A549 (cell line): ENCODE measurements at regions not wholly inside any gene's neighbourhood (a gene's known extent, or its start where the extent isn't known, plus 50 kb on each side); places are given as distances from the start of the nearest gene placed in this dataset.

Experiments
- CHD2 ChIP-seq: fragments of 150-350 bp; IDR thresholded peaks from 2 replicates; pipeline ENCODE4 v1.6.1; 2014; ENCODE audit warnings: low read length; ENCODE audit not compliant: partially characterized antibody
- EP300 ChIP-seq, 2 experiments: fragments of >200 bp; sonication (Bioruptor Twin); formaldehyde crosslinking; IDR thresholded peaks; 2 replicates in 1 of 2; 3 replicates in 1 of 2; pipeline ENCODE4 v1.6.1; 2016 to 2017
- ESRRA ChIP-seq: fragments of 150-350 bp; IDR thresholded peaks from 2 replicates; pipeline ENCODE4 v1.6.1; 2014; ENCODE audit warnings: mild to moderate bottlenecking, low read length, borderline replicate concordance
- MAZ ChIP-seq: fragments of 150-350 bp; IDR thresholded peaks from 2 replicates; pipeline ENCODE4 v1.6.1; 2014; ENCODE audit warnings: antibody characterized with exemption, low read depth, low read length, borderline replicate concordance
- POLR2A ChIP-seq: IDR thresholded peaks from 2 replicates; pipeline ENCODE4 v1.6.1; 2012; ENCODE audit warnings: mild to moderate bottlenecking, low read length
- POLR2AphosphoS2 ChIP-seq: conservative IDR thresholded peaks from 2 replicates; pipeline ENCODE4 v1.6.1; 2012; ENCODE audit warnings: low read length, improper control_type of control experiment, inconsistent platforms
- RAD21 ChIP-seq, 2 experiments: fragments of >200 bp in 1 of 2; sonication (Bioruptor Twin) in 1 of 2; formaldehyde crosslinking in 1 of 2; IDR thresholded peaks in 1 of 2; conservative IDR thresholded peaks in 1 of 2; 2 replicates in 1 of 2; 3 replicates in 1 of 2; pipeline ENCODE4 v1.6.1; 2012 to 2018; ENCODE audit warnings: inconsistent platforms in 1 of 2
- RFX5 ChIP-seq: fragments of 450-650 bp; IDR thresholded peaks from 2 replicates; pipeline ENCODE4 v1.7.1; 2014; ENCODE audit warnings: antibody characterized with exemption, mild to moderate bottlenecking, moderate library complexity
- TF ChIP-seq, protein P1 (sequence below): fragments of >200 bp; sonication (Bioruptor Twin); formaldehyde crosslinking; IDR thresholded peaks from 3 replicates; pipeline ENCODE4 v1.5.1; 2016
- TF ChIP-seq, protein P2 (sequence below): fragments of 450-650 bp; IDR thresholded peaks from 2 replicates; pipeline ENCODE4 v1.6.1; 2014; ENCODE audit warnings: antibody characterized with exemption
- TF ChIP-seq, protein P3 (sequence below): IDR thresholded peaks from 2 replicates; pipeline ENCODE4 v1.6.1; 2012; ENCODE audit warnings: low read depth, borderline replicate concordance
- TF ChIP-seq, protein P4 (sequence below): IDR thresholded peaks from 2 replicates; pipeline ENCODE4 v1.6.1; 2012

DNA sequence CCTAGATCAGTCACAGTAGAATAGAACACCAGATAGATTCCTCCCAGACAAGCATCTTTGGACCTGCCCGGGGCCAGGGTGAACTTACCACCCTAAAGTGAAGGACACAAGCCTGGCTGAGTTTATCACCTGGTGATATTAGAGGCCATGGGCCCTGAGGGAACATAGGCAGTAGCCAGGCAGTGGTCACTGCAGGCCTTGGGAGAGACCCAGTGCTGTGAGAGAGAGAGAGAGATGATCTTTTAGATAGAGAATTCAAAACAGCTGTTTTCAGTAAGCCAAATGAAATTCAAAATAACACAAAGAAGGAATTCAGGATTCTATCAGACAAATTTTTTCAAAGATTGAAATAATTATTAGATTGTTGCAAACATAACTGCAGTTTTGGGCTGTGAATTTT lies 1679.9 kb downstream of the EFNB2 start:
- TF ChIP-seq RFX5 (no peak), POLR2A (no peak), RAD21 (conservative IDR thresholded peaks at IDR 0.05 in 1 of 2, IDR thresholded peaks at IDR 0.05 in 1 of 2) (no peak), EP300 (IDR thresholded peaks at IDR 0.05) (no peak), MAZ (no peak), POLR2AphosphoS2 (no peak), CHD2 (no peak), ESRRA (no peak)
- TF ChIP-seq, protein P1, sequence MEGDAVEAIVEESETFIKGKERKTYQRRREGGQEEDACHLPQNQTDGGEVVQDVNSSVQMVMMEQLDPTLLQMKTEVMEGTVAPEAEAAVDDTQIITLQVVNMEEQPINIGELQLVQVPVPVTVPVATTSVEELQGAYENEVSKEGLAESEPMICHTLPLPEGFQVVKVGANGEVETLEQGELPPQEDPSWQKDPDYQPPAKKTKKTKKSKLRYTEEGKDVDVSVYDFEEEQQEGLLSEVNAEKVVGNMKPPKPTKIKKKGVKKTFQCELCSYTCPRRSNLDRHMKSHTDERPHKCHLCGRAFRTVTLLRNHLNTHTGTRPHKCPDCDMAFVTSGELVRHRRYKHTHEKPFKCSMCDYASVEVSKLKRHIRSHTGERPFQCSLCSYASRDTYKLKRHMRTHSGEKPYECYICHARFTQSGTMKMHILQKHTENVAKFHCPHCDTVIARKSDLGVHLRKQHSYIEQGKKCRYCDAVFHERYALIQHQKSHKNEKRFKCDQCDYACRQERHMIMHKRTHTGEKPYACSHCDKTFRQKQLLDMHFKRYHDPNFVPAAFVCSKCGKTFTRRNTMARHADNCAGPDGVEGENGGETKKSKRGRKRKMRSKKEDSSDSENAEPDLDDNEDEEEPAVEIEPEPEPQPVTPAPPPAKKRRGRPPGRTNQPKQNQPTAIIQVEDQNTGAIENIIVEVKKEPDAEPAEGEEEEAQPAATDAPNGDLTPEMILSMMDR: no peak
- TF ChIP-seq, protein P2, sequence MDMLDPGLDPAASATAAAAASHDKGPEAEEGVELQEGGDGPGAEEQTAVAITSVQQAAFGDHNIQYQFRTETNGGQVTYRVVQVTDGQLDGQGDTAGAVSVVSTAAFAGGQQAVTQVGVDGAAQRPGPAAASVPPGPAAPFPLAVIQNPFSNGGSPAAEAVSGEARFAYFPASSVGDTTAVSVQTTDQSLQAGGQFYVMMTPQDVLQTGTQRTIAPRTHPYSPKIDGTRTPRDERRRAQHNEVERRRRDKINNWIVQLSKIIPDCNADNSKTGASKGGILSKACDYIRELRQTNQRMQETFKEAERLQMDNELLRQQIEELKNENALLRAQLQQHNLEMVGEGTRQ: no peak
- TF ChIP-seq, protein P3, sequence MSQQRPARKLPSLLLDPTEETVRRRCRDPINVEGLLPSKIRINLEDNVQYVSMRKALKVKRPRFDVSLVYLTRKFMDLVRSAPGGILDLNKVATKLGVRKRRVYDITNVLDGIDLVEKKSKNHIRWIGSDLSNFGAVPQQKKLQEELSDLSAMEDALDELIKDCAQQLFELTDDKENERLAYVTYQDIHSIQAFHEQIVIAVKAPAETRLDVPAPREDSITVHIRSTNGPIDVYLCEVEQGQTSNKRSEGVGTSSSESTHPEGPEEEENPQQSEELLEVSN: no peak
- TF ChIP-seq, protein P4, sequence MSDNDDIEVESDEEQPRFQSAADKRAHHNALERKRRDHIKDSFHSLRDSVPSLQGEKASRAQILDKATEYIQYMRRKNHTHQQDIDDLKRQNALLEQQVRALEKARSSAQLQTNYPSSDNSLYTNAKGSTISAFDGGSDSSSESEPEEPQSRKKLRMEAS: no peak
